ENCODE measurements at regions not wholly inside any gene's neighbourhood (a gene's known extent, or its start where the extent isn't known, plus 50 kb on each side); places are given as distances from the start of the nearest gene placed in this dataset.

DNA sequence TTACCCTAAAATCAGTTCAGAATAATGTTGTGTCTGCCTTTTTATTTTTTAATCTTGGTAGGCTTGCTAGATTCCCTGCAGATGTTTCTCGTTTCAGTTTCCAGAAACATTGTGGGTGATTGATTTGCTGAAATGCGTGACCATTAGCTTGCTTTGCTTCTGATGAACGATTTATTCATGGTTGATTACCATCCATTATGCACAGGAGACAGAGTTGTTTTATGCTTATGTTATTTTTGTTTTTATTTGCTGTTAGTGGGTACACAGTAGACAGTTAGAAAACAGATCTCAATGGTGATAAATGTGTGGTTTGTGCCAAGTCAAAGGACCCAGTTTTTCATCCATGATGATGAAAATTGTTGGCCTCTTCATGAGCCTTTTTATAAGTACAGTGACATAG, 455.6 kb upstream of the BOD1L1 start:
- H3K56ac ChIP-seq (ENCODE audit: insufficient read length, low read depth, low read length): no peak overlapping the region
- DNase-seq: no peak
- no peak overlapping the region for H3K18ac ChIP-seq (ENCODE audit: insufficient read length, low read depth, low read length)
- no peaks in the 10 kb centered on the region for H4K20me1 ChIP-seq (ENCODE audit: control insufficient read depth, insufficient read depth, insufficient read length)
- H3K9ac ChIP-seq (ENCODE audit: extremely low read depth, insufficient read length, low read length): no peak overlapping the region
- H3K14ac ChIP-seq (ENCODE audit: insufficient read depth, low read length): no peak overlapping the region
- no peaks in the 10 kb centered on the region for H3K23me2 ChIP-seq (ENCODE audit: insufficient read length, low read depth, low read length, poor library complexity, severe bottlenecking)
- no peak overlapping the region for H2BK20ac ChIP-seq (ENCODE audit: low read depth, low read length, poor library complexity, severe bottlenecking)
- H3K27ac Mint-ChIP-seq: no peak overlapping the region
- H4K5ac ChIP-seq (ENCODE audit: insufficient read length, low read depth, low read length): no peak overlapping the region
- no peak overlapping the region for H2BK12ac ChIP-seq (ENCODE audit: insufficient read length, low read depth, low read length)
- no peak overlapping the region for H4K91ac ChIP-seq (ENCODE audit: insufficient read length, low read depth, low read length)
- TF ChIP-seq, protein P1, sequence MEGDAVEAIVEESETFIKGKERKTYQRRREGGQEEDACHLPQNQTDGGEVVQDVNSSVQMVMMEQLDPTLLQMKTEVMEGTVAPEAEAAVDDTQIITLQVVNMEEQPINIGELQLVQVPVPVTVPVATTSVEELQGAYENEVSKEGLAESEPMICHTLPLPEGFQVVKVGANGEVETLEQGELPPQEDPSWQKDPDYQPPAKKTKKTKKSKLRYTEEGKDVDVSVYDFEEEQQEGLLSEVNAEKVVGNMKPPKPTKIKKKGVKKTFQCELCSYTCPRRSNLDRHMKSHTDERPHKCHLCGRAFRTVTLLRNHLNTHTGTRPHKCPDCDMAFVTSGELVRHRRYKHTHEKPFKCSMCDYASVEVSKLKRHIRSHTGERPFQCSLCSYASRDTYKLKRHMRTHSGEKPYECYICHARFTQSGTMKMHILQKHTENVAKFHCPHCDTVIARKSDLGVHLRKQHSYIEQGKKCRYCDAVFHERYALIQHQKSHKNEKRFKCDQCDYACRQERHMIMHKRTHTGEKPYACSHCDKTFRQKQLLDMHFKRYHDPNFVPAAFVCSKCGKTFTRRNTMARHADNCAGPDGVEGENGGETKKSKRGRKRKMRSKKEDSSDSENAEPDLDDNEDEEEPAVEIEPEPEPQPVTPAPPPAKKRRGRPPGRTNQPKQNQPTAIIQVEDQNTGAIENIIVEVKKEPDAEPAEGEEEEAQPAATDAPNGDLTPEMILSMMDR (conservative IDR thresholded peaks at IDR 0.05): no peak
- no peak overlapping the region for H2AK5ac ChIP-seq (ENCODE audit: insufficient read length, low read length)
- H3K79me2 ChIP-seq (ENCODE audit: insufficient read depth, low read length): no peaks in the 10 kb centered on the region
- no peak overlapping the region for H2AFZ ChIP-seq (ENCODE audit: low read length)
- WGBS (ENCODE audit: extremely low coverage, insufficient read length, low lambda C conversion rate): no CpG with 5 or more reads among the region's 3 CpGs
- no peaks in the 10 kb centered on the region for H3K27me3 ChIP-seq (ENCODE audit: insufficient read depth, low read length)
- H3K36me3 Mint-ChIP-seq (ENCODE audit: insufficient read depth in 1 of 3, low read depth in 3 of 3): peaks cover 0 to 8% (median 3%) of the 10 kb centered on the region in 3 experiments; a peak in 4 of 7 replicates
- H4K8ac ChIP-seq (replicated peaks; ENCODE audit: insufficient read length, low read depth, low read length): no peak overlapping the region
- no peaks in the 10 kb centered on the region for H3K9me3 ChIP-seq (ENCODE audit: control insufficient read depth, low read depth, low read length)
- H3K4me3 Mint-ChIP-seq: no peak overlapping the region
- H3K27me3 Mint-ChIP-seq (ENCODE audit: low read depth): no peaks in the 10 kb centered on the region
- H2BK15ac ChIP-seq (ENCODE audit: low read depth, low read length): no peak overlapping the region
- no peak overlapping the region for H2BK5ac ChIP-seq (ENCODE audit: insufficient read length, low read length)
- H3K4me2 ChIP-seq (ENCODE audit: insufficient read depth, insufficient read length, low read length): no peak overlapping the region
- no peak overlapping the region for H3K4ac ChIP-seq (ENCODE audit: low read depth, low read length)
- no peaks in the 10 kb centered on the region for H3K79me1 ChIP-seq (ENCODE audit: insufficient read depth, low read depth, low read length, poor library complexity, severe bottlenecking)
- peaks cover 3 to 7% of the 10 kb centered on the region in 2 experiments; a peak in 4 of 5 replicates for H3K9me3 Mint-ChIP-seq
- H3K27ac ChIP-seq (ENCODE audit: insufficient read length, low read depth, low read length): no peak overlapping the region
- no peak overlapping the region for H2BK120ac ChIP-seq (ENCODE audit: low read depth, low read length, poor library complexity, severe bottlenecking)
- H3T11ph ChIP-seq (ENCODE audit: low read length): no peak overlapping the region
- H3K23ac ChIP-seq (ENCODE audit: insufficient read length, low read depth, low read length): no peak overlapping the region
- H3K4me1 Mint-ChIP-seq: peaks cover 14 to 16% of the 10 kb centered on the region in 2 experiments
- H3K4me1 ChIP-seq (ENCODE audit: insufficient read depth, low read length): peaks cover 6% of the 10 kb centered on the region; the same call in 1 of the 2 replicates

All from H9 (cell line).